Stimulated activated naive CD8-positive, alpha-beta T cell treated with anti-CD3 and anti-CD28 coated beads, Interleukin-15, Interleukin-2, amounts not matched to agents 100 ng/mL and 50 ng/mL, for 24 hours (primary cell): ENCODE measurements at regions not wholly inside any gene's neighbourhood (a gene's known extent, or its start where the extent isn't known, plus 50 kb on each side); places are given as distances from the start of the nearest gene placed in this dataset.

Experiments
- H3K27ac Mint-ChIP-seq: one replicate; pipeline ENCODE4 v1.8.0; 2021; ENCODE audit warnings: mild to moderate bottlenecking, mixed read lengths
- H3K27me3 Mint-ChIP-seq: one replicate; pipeline ENCODE4 v1.8.0; 2021; ENCODE audit warnings: mixed read lengths
- H3K36me3 Mint-ChIP-seq: one replicate; pipeline ENCODE4 v1.8.0; 2021; ENCODE audit warnings: low read depth, mixed read lengths
- H3K4me1 Mint-ChIP-seq: one replicate; pipeline ENCODE4 v1.8.0; 2021; ENCODE audit warnings: low read depth, mixed read lengths
- H3K4me3 Mint-ChIP-seq: one replicate; pipeline ENCODE4 v1.8.0; 2021; ENCODE audit warnings: mild to moderate bottlenecking, mixed read lengths
- H3K9me3 Mint-ChIP-seq: one replicate; pipeline ENCODE4 v1.8.0; 2021; ENCODE audit warnings: mixed read lengths

- peaks cover 17% of the 10 kb centered on the region for H3K27me3 Mint-ChIP-seq
- H3K36me3 Mint-ChIP-seq = no peaks in the 10 kb centered on the region
- H3K9me3 Mint-ChIP-seq = no peaks in the 10 kb centered on the region
- H3K4me3 Mint-ChIP-seq = no peak overlapping the region
- H3K4me1 Mint-ChIP-seq = no peaks in the 10 kb centered on the region
- no peak overlapping the region for H3K27ac Mint-ChIP-seq
These were observed 242.4 kb downstream of the ALDH8A1 start for GRCh38 chr6:134707342-134708031.

- Mint-ChIP-seq H3K4me1 (no peaks in the 10 kb centered on the region), H3K27me3 (peaks cover 17% of the 10 kb centered on the region), H3K36me3 (no peaks in the 10 kb centered on the region), H3K4me3 (no peak overlapping the region), H3K27ac (no peak overlapping the region), H3K9me3 (no peaks in the 10 kb centered on the region)
These were observed 243.1 kb downstream of the ALDH8A1 start for GRCh38 chr6:134706806-134707205.

- no peaks in the 10 kb centered on the region for H3K9me3 Mint-ChIP-seq
- no peak overlapping the region for H3K4me3 Mint-ChIP-seq
- no peak overlapping the region for H3K27ac Mint-ChIP-seq
- H3K36me3 Mint-ChIP-seq = no peaks in the 10 kb centered on the region
- no peaks in the 10 kb centered on the region for H3K4me1 Mint-ChIP-seq
- peaks cover 17% of the 10 kb centered on the region for H3K27me3 Mint-ChIP-seq
These were observed 243.7 kb downstream of the ALDH8A1 start for GRCh38 chr6:134706153-134706552.

- no peaks in the 10 kb centered on the region for H3K36me3 Mint-ChIP-seq
- no peaks in the 10 kb centered on the region for H3K4me1 Mint-ChIP-seq
These were observed 246.7 kb downstream of the ALDH8A1 start for GRCh38 chr6:134703206-134703605.

GRCh38 chr6:134702279-134702678, 247.6 kb downstream of the ALDH8A1 start:
- H3K9me3 Mint-ChIP-seq = no peaks in the 10 kb centered on the region
- no peaks in the 10 kb centered on the region for H3K4me1 Mint-ChIP-seq
- no peak overlapping the region for H3K27ac Mint-ChIP-seq
- H3K27me3 Mint-ChIP-seq = peaks cover 18% of the 10 kb centered on the region
- H3K36me3 Mint-ChIP-seq = no peaks in the 10 kb centered on the region
- H3K4me3 Mint-ChIP-seq = no peak overlapping the region

More at GRCh38 chr6:134703206-134703605, 246.7 kb downstream of the ALDH8A1 start:
- no peak overlapping the region for H3K27ac Mint-ChIP-seq
- peaks cover 12% of the 10 kb centered on the region for H3K27me3 Mint-ChIP-seq
- no peaks in the 10 kb centered on the region for H3K9me3 Mint-ChIP-seq
- no peak overlapping the region for H3K4me3 Mint-ChIP-seq

- peaks cover 19% of the 10 kb centered on the region for H3K27me3 Mint-ChIP-seq
- no peaks in the 10 kb centered on the region for H3K4me1 Mint-ChIP-seq
- H3K4me3 Mint-ChIP-seq = no peak overlapping the region
- no peaks in the 10 kb centered on the region for H3K36me3 Mint-ChIP-seq
- H3K9me3 Mint-ChIP-seq = no peaks in the 10 kb centered on the region
- H3K27ac Mint-ChIP-seq = no peak overlapping the region
These were observed 248.6 kb downstream of the ALDH8A1 start for GRCh38 chr6:134701301-134701700.

- Mint-ChIP-seq H3K9me3 (no peaks in the 10 kb centered on the region), H3K27ac (no peak overlapping the region), H3K4me1 (no peaks in the 10 kb centered on the region), H3K4me3 (no peak overlapping the region), H3K27me3 (peaks cover 27% of the 10 kb centered on the region), H3K36me3 (no peaks in the 10 kb centered on the region)
These were observed 251.7 kb downstream of the ALDH8A1 start for GRCh38 chr6:134698228-134698627.

- Mint-ChIP-seq H3K4me3 (no peak overlapping the region), H3K27ac (no peak overlapping the region), H3K36me3 (no peaks in the 10 kb centered on the region), H3K27me3 (peaks cover 39% of the 10 kb centered on the region), H3K4me1 (no peaks in the 10 kb centered on the region), H3K9me3 (no peaks in the 10 kb centered on the region)
These were observed 257.9 kb downstream of the ALDH8A1 start for GRCh38 chr6:134692008-134692407.

GRCh38 chr6:134691180-134691579, 258.7 kb downstream of the ALDH8A1 start:
- Mint-ChIP-seq H3K4me3 (no peak overlapping the region), H3K4me1 (no peaks in the 10 kb centered on the region), H3K36me3 (no peaks in the 10 kb centered on the region), H3K9me3 (no peaks in the 10 kb centered on the region), H3K27ac (no peak overlapping the region), H3K27me3 (peaks cover 37% of the 10 kb centered on the region)

GRCh38 chr6:134690048-134690447, 259.9 kb downstream of the ALDH8A1 start:
- no peak overlapping the region for H3K27ac Mint-ChIP-seq
- H3K4me1 Mint-ChIP-seq = no peaks in the 10 kb centered on the region

GRCh38 chr6:134689641-134690040, 260.3 kb downstream of the ALDH8A1 start:
- no peaks in the 10 kb centered on the region for H3K36me3 Mint-ChIP-seq
- H3K4me1 Mint-ChIP-seq = no peaks in the 10 kb centered on the region
- H3K4me3 Mint-ChIP-seq = no peak overlapping the region
- peaks cover 34% of the 10 kb centered on the region for H3K27me3 Mint-ChIP-seq
- no peak overlapping the region for H3K27ac Mint-ChIP-seq
- no peaks in the 10 kb centered on the region for H3K9me3 Mint-ChIP-seq

More at GRCh38 chr6:134690048-134690447, 259.9 kb downstream of the ALDH8A1 start:
- Mint-ChIP-seq H3K36me3 (no peaks in the 10 kb centered on the region), H3K27me3 (peaks cover 35% of the 10 kb centered on the region), H3K4me3 (no peak overlapping the region), H3K9me3 (no peaks in the 10 kb centered on the region)

GRCh38 chr6:134689177-134689576, 260.7 kb downstream of the ALDH8A1 start:
- peaks cover 34% of the 10 kb centered on the region for H3K27me3 Mint-ChIP-seq
- H3K4me1 Mint-ChIP-seq = no peaks in the 10 kb centered on the region
- no peaks in the 10 kb centered on the region for H3K36me3 Mint-ChIP-seq
- H3K9me3 Mint-ChIP-seq = no peaks in the 10 kb centered on the region
- no peak overlapping the region for H3K27ac Mint-ChIP-seq
- no peak overlapping the region for H3K4me3 Mint-ChIP-seq

- Mint-ChIP-seq H3K27ac (no peak overlapping the region), H3K27me3 (peaks cover 22% of the 10 kb centered on the region), H3K9me3 (no peaks in the 10 kb centered on the region)
These were observed 263.8 kb downstream of the ALDH8A1 start for GRCh38 chr6:134686071-134686470.

GRCh38 chr6:134684423-134684795, 265.5 kb downstream of the ALDH8A1 start:
- no peak overlapping the region for H3K27ac Mint-ChIP-seq
- no peaks in the 10 kb centered on the region for H3K9me3 Mint-ChIP-seq
- peaks cover 14% of the 10 kb centered on the region for H3K27me3 Mint-ChIP-seq
- no peaks in the 10 kb centered on the region for H3K4me1 Mint-ChIP-seq
- no peaks in the 10 kb centered on the region for H3K36me3 Mint-ChIP-seq
- no peak overlapping the region for H3K4me3 Mint-ChIP-seq

More at GRCh38 chr6:134686071-134686470, 263.8 kb downstream of the ALDH8A1 start:
- Mint-ChIP-seq H3K36me3 (no peaks in the 10 kb centered on the region), H3K4me1 (no peaks in the 10 kb centered on the region), H3K4me3 (no peak overlapping the region)

- no peak overlapping the region for H3K27ac Mint-ChIP-seq
These were observed 266.0 kb downstream of the ALDH8A1 start for GRCh38 chr6:134683783-134684422.

GRCh38 chr6:134680433-134680832, 269.5 kb downstream of the ALDH8A1 start:
- Mint-ChIP-seq H3K27ac (no peak overlapping the region), H3K36me3 (no peaks in the 10 kb centered on the region), H3K4me1 (no peaks in the 10 kb centered on the region), H3K4me3 (no peak overlapping the region), H3K9me3 (no peaks in the 10 kb centered on the region), H3K27me3 (no peaks in the 10 kb centered on the region)

More at GRCh38 chr6:134683783-134684422, 266.0 kb downstream of the ALDH8A1 start:
- H3K27me3 Mint-ChIP-seq = peaks cover 10% of the 10 kb centered on the region
- H3K4me1 Mint-ChIP-seq = no peaks in the 10 kb centered on the region
- H3K36me3 Mint-ChIP-seq = no peaks in the 10 kb centered on the region
- H3K4me3 Mint-ChIP-seq = no peak overlapping the region
- H3K9me3 Mint-ChIP-seq = no peaks in the 10 kb centered on the region
